ENCODE measurements at regions not wholly inside any gene's neighbourhood (a gene's known extent, or its start where the extent isn't known, plus 50 kb on each side); places are given as distances from the start of the nearest gene placed in this dataset.

- TF ChIP-seq CTCF (IDR thresholded peaks at IDR 0.05): no peak
- Histone ChIP-seq H3K27ac (no peak overlapping the region), H3K4me3 (no peak overlapping the region)
- DNase-seq (ENCODE audit: low spot score): no peak
Observed at GRCh38 chrX:11040996-11041395, 70.1 kb upstream of the HCCS start.

- DNase-seq (ENCODE audit: low spot score): no peak
- TF ChIP-seq CTCF (IDR thresholded peaks at IDR 0.05): no peak
- no peak overlapping the region for H3K27ac ChIP-seq
- no peak overlapping the region for H3K4me3 ChIP-seq
Observed at GRCh38 chrX:11050013-11050412, 61.1 kb upstream of the HCCS start.

- no peak overlapping the region for H3K27ac ChIP-seq
- no peak for DNase-seq (ENCODE audit: low spot score)
- H3K4me3 ChIP-seq: no peak overlapping the region
- no peak for TF ChIP-seq CTCF (IDR thresholded peaks at IDR 0.05)
Observed at GRCh38 chrX:11053351-11053750, 57.8 kb upstream of the HCCS start.

GRCh38 chrX:11056322-11057176, 54.6 kb upstream of the HCCS start:
- DNase-seq (ENCODE audit: low spot score): no peak
- no peak overlapping the region for H3K27ac ChIP-seq

GRCh38 chrX:11059933-11060332, 51.2 kb upstream of the HCCS start:
- Histone ChIP-seq H3K4me3 (no peak overlapping the region), H3K27ac (no peak overlapping the region)
- TF ChIP-seq CTCF (IDR thresholded peaks at IDR 0.05): no peak
- DNase-seq (ENCODE audit: low spot score): no peak

More at GRCh38 chrX:11056322-11057176, 54.6 kb upstream of the HCCS start:
- no peak for TF ChIP-seq CTCF (IDR thresholded peaks at IDR 0.05)
- no peak overlapping the region for H3K4me3 ChIP-seq
